Activated naive CD4-positive, alpha-beta T cell (primary cell): ENCODE measurements at regions not wholly inside any gene's neighbourhood (a gene's known extent, or its start where the extent isn't known, plus 50 kb on each side); places are given as distances from the start of the nearest gene placed in this dataset.
"Not testable (repeated sequence)": the region's sequence is repeated elsewhere in the genome, so short reads cannot be mapped to it uniquely, and the experiment has no call there.

ENCODE experiments used
- DNase-seq, 4 experiments: peaks; one replicate each; lab custom pipeline; 2025; lab: John Stamatoyannopoulos, UW

GRCh38 chr3:103787164-103787871 lies 1352.5 kb downstream of the ZPLD1 start:
- no peak for DNase-seq

GRCh38 chr3:103787879-103788278 lies 1353.1 kb downstream of the ZPLD1 start:
- DNase-seq: no peak

- DNase-seq: no peak
Measured at GRCh38 chr3:103791786-103792515, 1357.1 kb downstream of the ZPLD1 start.

GRCh38 chr3:103794656-103795055 lies 1359.8 kb downstream of the ZPLD1 start:
- no peak for DNase-seq

GRCh38 chr3:103796068-103796467 lies 1361.3 kb downstream of the ZPLD1 start:
- no peak for DNase-seq

GRCh38 chr3:103803787-103804186 lies 1369.0 kb downstream of the ZPLD1 start:
- no peak for DNase-seq

GRCh38 chr3:103810167-103810566 lies 1375.4 kb downstream of the ZPLD1 start:
- DNase-seq: no peak

GRCh38 chr3:103813955-103814354 lies 1379.1 kb downstream of the ZPLD1 start:
- DNase-seq: no peak

GRCh38 chr3:103818398-103818797 lies 1383.6 kb downstream of the ZPLD1 start:
- DNase-seq: no peak

- DNase-seq: no peak
Measured at GRCh38 chr3:103818800-103819199, 1384.0 kb downstream of the ZPLD1 start.

GRCh38 chr3:103825586-103825985 lies 1390.8 kb downstream of the ZPLD1 start:
- DNase-seq: no peak

- DNase-seq: no peak
Measured at GRCh38 chr3:103829723-103830326, 1395.0 kb downstream of the ZPLD1 start.

GRCh38 chr3:103847081-103848062 lies 1412.6 kb downstream of the ZPLD1 start:
- DNase-seq: no peak

GRCh38 chr3:103851793-103852192 lies 1417.0 kb downstream of the ZPLD1 start:
- no peak for DNase-seq

GRCh38 chr3:103862415-103862814 lies 1427.6 kb downstream of the ZPLD1 start:
- DNase-seq: no peak

- DNase-seq: no peak
Measured at GRCh38 chr3:103863381-103863780, 1428.6 kb downstream of the ZPLD1 start.

- DNase-seq: no peak
Measured at GRCh38 chr3:103866113-103866512, 1431.3 kb downstream of the ZPLD1 start.

- DNase-seq: no peak
Measured at GRCh38 chr3:103873021-103873420, 1438.2 kb downstream of the ZPLD1 start.

- DNase-seq: no peak
Measured at GRCh38 chr3:103873897-103874545, 1439.2 kb downstream of the ZPLD1 start.

- not testable (repeated sequence) for DNase-seq
Measured at GRCh38 chr3:103881809-103882208, 1447.0 kb downstream of the ZPLD1 start.

GRCh38 chr3:103889675-103890074 lies 1454.9 kb downstream of the ZPLD1 start:
- DNase-seq: no peak
